ENCODE measurements at regions not wholly inside any gene's neighbourhood (a gene's known extent, or its start where the extent isn't known, plus 50 kb on each side); places are given as distances from the start of the nearest gene placed in this dataset.
A peak's percentile ranks its signal among the peaks of the same experiment; 100 is the strongest.

DNA sequence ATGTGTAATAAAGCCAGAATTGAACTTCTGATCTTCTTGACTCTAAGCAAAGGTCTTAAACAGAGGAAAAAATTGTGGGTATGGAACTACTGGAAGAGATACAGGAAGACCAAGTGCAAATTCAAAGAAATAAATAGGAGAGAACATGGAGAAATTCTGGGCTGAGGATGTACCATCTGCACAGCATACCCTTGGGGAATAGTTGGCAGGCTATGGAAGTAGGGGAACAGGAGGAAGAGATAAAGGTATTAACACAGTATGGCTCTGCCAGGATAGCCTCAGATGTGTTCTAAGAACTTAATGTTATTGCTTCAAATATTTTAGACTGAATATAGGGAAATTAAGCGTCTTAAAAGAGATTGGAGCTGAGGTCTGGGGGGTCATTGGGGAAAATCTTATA is 485.4 kb downstream of the CNTN3 start:
- H3K27me3 ChIP-seq (ENCODE audit: control insufficient read depth, insufficient read depth, low read length): no peaks in the 10 kb centered on the region
- no peaks in the 10 kb centered on the region for H3K36me3 ChIP-seq (ENCODE audit: control insufficient read depth, insufficient read depth, low read length)
- H3K4me1 ChIP-seq (ENCODE audit: control insufficient read depth, insufficient read depth, low read length): no peaks in the 10 kb centered on the region
- no peak overlapping the region for H3K27ac ChIP-seq (ENCODE audit: low read depth, low read length)
- no peak for DNase-seq (ENCODE audit: low read depth in 4 of 6, low spot score in 6 of 6)
- WGBS (ENCODE audit: insufficient coverage): no CpG with 5 or more reads among the region's 1 CpG
- no peak overlapping the region for H3K4me3 ChIP-seq (ENCODE audit: low read depth, low read length)
- peaks cover 2% of the 10 kb centered on the region for H3K9me3 ChIP-seq (ENCODE audit: control insufficient read depth, insufficient read depth, low read length)

DNA sequence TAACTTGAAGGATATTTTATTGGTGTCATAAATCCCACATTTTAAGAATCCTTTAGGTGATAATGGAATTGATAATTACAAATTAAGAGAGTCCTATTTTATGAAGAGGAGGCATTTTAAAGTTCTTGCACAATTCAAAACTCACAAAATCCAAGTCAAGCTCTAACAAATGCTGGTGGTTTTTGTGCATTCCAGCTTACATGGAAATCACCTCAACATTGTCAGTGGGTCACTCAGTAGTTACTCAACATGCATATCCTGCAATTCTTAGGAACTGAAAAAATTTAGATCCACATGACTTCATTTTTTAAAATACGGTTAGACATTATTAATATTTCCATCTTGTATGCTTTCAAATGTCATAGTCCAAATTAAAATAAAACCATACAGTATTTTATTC is 487.2 kb downstream of the CNTN3 start:
- peaks cover 2% of the 10 kb centered on the region for H3K9me3 ChIP-seq (ENCODE audit: control insufficient read depth, insufficient read depth, low read length)
- DNase-seq (ENCODE audit: low read depth in 4 of 6, low spot score in 6 of 6): no peak
- H3K4me3 ChIP-seq (ENCODE audit: low read depth, low read length): no peak overlapping the region
- no peaks in the 10 kb centered on the region for H3K4me1 ChIP-seq (ENCODE audit: control insufficient read depth, insufficient read depth, low read length)
- WGBS (ENCODE audit: insufficient coverage): no CpG with 5 or more reads among the region's 1 CpG
- no peak overlapping the region for H3K27ac ChIP-seq (ENCODE audit: low read depth, low read length)
- no peaks in the 10 kb centered on the region for H3K36me3 ChIP-seq (ENCODE audit: control insufficient read depth, insufficient read depth, low read length)
- H3K27me3 ChIP-seq (ENCODE audit: control insufficient read depth, insufficient read depth, low read length): no peaks in the 10 kb centered on the region

- DNase-seq (ENCODE audit: low read depth in 4 of 6, low spot score in 6 of 6): peak in 2 of 6 donors; percentile 0 to 69
- H3K27me3 ChIP-seq (ENCODE audit: control insufficient read depth, insufficient read depth, low read length): no peaks in the 10 kb centered on the region
- no peak overlapping the region for H3K27ac ChIP-seq (ENCODE audit: low read depth, low read length)
- no peaks in the 10 kb centered on the region for H3K36me3 ChIP-seq (ENCODE audit: control insufficient read depth, insufficient read depth, low read length)
- WGBS (ENCODE audit: insufficient coverage): 74% methylated on average over 7 of the region's 7 CpGs
- H3K4me3 ChIP-seq (ENCODE audit: low read depth, low read length): no peak overlapping the region
- H3K9me3 ChIP-seq (ENCODE audit: control insufficient read depth, insufficient read depth, low read length): no peaks in the 10 kb centered on the region
- no peaks in the 10 kb centered on the region for H3K4me1 ChIP-seq (ENCODE audit: control insufficient read depth, insufficient read depth, low read length)
These were observed 489.7 kb downstream of the CNTN3 start for GRCh38 chr3:74124782-74125181.

DNA sequence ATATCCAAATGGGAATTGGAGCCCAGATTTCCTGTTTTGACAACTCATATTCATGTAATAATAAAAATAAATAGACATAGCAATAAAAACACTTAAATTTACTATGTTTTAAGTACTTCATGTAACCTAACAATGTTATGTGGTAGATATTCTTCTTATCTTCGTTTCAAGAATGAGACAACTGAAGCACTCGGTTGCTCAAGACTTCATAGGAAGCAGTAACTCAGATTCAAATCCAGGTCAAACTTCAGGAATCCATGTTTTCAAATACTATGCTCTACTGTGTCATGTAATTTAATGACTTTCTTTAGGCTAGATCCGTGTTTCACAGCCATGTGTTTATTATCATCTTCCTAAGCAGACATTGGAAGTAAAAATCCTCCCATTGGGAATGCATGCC is 492.2 kb downstream of the CNTN3 start:
- WGBS (ENCODE audit: insufficient coverage): no CpG with 5 or more reads among the region's 3 CpGs
- DNase-seq (ENCODE audit: low read depth in 4 of 6, low spot score in 6 of 6): no peak
- no peaks in the 10 kb centered on the region for H3K4me1 ChIP-seq (ENCODE audit: control insufficient read depth, insufficient read depth, low read length)
- H3K36me3 ChIP-seq (ENCODE audit: control insufficient read depth, insufficient read depth, low read length): no peaks in the 10 kb centered on the region
- H3K27me3 ChIP-seq (ENCODE audit: control insufficient read depth, insufficient read depth, low read length): no peaks in the 10 kb centered on the region
- no peak overlapping the region for H3K4me3 ChIP-seq (ENCODE audit: low read depth, low read length)
- no peaks in the 10 kb centered on the region for H3K9me3 ChIP-seq (ENCODE audit: control insufficient read depth, insufficient read depth, low read length)
- no peak overlapping the region for H3K27ac ChIP-seq (ENCODE audit: low read depth, low read length)

- no peak overlapping the region for H3K27ac ChIP-seq (ENCODE audit: low read depth, low read length)
- H3K4me1 ChIP-seq (ENCODE audit: control insufficient read depth, insufficient read depth, low read length): no peaks in the 10 kb centered on the region
- WGBS (ENCODE audit: insufficient coverage): no CpG with 5 or more reads among the region's 1 CpG
- no peak overlapping the region for H3K4me3 ChIP-seq (ENCODE audit: low read depth, low read length)
- H3K27me3 ChIP-seq (ENCODE audit: control insufficient read depth, insufficient read depth, low read length): no peaks in the 10 kb centered on the region
- no peak for DNase-seq (ENCODE audit: low read depth in 4 of 6, low spot score in 6 of 6)
- H3K36me3 ChIP-seq (ENCODE audit: control insufficient read depth, insufficient read depth, low read length): no peaks in the 10 kb centered on the region
- no peaks in the 10 kb centered on the region for H3K9me3 ChIP-seq (ENCODE audit: control insufficient read depth, insufficient read depth, low read length)
These were observed 492.7 kb downstream of the CNTN3 start for GRCh38 chr3:74121761-74122160.

GRCh38 chr3:74119221-74119620 is 494.5 kb upstream of the PDZRN3 start:
- no peaks in the 10 kb centered on the region for H3K36me3 ChIP-seq (ENCODE audit: control insufficient read depth, insufficient read depth, low read length)
- H3K4me1 ChIP-seq (ENCODE audit: control insufficient read depth, insufficient read depth, low read length): no peaks in the 10 kb centered on the region
- no peaks in the 10 kb centered on the region for H3K9me3 ChIP-seq (ENCODE audit: control insufficient read depth, insufficient read depth, low read length)
- no peaks in the 10 kb centered on the region for H3K27me3 ChIP-seq (ENCODE audit: control insufficient read depth, insufficient read depth, low read length)
- no peak overlapping the region for H3K4me3 ChIP-seq (ENCODE audit: low read depth, low read length)
- H3K27ac ChIP-seq (ENCODE audit: low read depth, low read length): no peak overlapping the region
- DNase-seq (ENCODE audit: low read depth in 4 of 6, low spot score in 6 of 6): no peak
- WGBS (ENCODE audit: insufficient coverage): 80% methylated on average over 1 of the region's 1 CpG

DNA sequence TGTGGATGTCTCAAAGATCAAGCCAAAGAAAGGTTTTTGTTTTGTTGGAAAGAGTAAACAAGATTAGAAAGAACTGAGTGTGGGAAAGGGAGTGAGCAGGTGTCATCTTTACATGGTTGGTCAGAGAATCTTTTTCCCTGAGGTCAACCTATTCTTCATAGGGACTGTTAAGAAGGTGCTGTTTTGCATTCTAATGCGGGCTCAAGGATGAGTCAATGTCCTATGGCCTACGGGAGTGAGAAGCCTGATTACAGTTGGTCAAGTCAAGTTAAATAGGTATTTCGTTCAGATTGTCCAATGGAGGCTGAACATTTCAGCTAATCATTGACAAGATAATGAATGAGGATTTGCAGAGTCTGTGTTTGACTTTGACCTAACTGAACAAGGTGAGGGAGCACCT is 491.2 kb upstream of the PDZRN3 start:
- 80% methylated on average over 3 of the region's 3 CpGs for WGBS (ENCODE audit: insufficient coverage)

GRCh38 chr3:74107451-74107850 is 482.7 kb upstream of the PDZRN3 start:
- H3K4me3 ChIP-seq (ENCODE audit: low read depth, low read length): no peak overlapping the region
- WGBS (ENCODE audit: insufficient coverage): 95% methylated on average over 2 of the region's 2 CpGs
- DNase-seq (ENCODE audit: low read depth in 4 of 6, low spot score in 6 of 6): no peak
- no peaks in the 10 kb centered on the region for H3K36me3 ChIP-seq (ENCODE audit: control insufficient read depth, insufficient read depth, low read length)
- H3K4me1 ChIP-seq (ENCODE audit: control insufficient read depth, insufficient read depth, low read length): no peaks in the 10 kb centered on the region
- H3K27me3 ChIP-seq (ENCODE audit: control insufficient read depth, insufficient read depth, low read length): no peaks in the 10 kb centered on the region
- H3K9me3 ChIP-seq (ENCODE audit: control insufficient read depth, insufficient read depth, low read length): no peaks in the 10 kb centered on the region
- H3K27ac ChIP-seq (ENCODE audit: low read depth, low read length): no peak overlapping the region

More for the DNA sequence above, 491.2 kb upstream of the PDZRN3 start:
- Histone ChIP-seq H3K27ac (ENCODE audit: low read depth, low read length) (no peak overlapping the region), H3K4me3 (ENCODE audit: low read depth, low read length) (no peak overlapping the region), H3K9me3 (ENCODE audit: control insufficient read depth, insufficient read depth, low read length) (no peaks in the 10 kb centered on the region), H3K4me1 (ENCODE audit: control insufficient read depth, insufficient read depth, low read length) (no peaks in the 10 kb centered on the region), H3K36me3 (ENCODE audit: control insufficient read depth, insufficient read depth, low read length) (no peaks in the 10 kb centered on the region), H3K27me3 (ENCODE audit: control insufficient read depth, insufficient read depth, low read length) (no peaks in the 10 kb centered on the region)
- DNase-seq (ENCODE audit: low read depth in 4 of 6, low spot score in 6 of 6): no peak

DNA sequence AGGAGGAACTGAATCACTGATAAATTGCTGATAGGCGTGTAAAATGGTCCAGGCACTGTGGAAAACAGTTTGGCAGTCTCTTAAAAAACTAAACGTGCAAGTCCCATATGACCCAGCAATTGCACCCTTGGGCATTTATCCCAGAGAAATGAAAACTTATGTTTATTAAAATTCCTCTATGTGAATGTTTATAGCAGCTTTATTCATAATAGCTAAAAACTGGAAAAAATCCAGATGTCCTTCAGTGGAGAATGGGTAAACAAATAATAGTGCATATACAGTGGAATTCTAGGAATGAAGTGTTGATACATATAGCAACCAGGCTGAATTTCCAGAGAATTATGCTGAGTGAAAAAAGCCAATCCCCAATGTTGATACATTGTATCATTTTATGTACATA is 482.2 kb upstream of the PDZRN3 start:
- Histone ChIP-seq H3K36me3 (ENCODE audit: control insufficient read depth, insufficient read depth, low read length) (no peaks in the 10 kb centered on the region), H3K27ac (ENCODE audit: low read depth, low read length) (no peak overlapping the region), H3K4me1 (ENCODE audit: control insufficient read depth, insufficient read depth, low read length) (no peaks in the 10 kb centered on the region), H3K4me3 (ENCODE audit: low read depth, low read length) (no peak overlapping the region), H3K27me3 (ENCODE audit: control insufficient read depth, insufficient read depth, low read length) (no peaks in the 10 kb centered on the region), H3K9me3 (ENCODE audit: control insufficient read depth, insufficient read depth, low read length) (no peaks in the 10 kb centered on the region)
- DNase-seq (ENCODE audit: low read depth in 4 of 6, low spot score in 6 of 6): peak in 2 of 6 donors; percentile 7 to 20
- WGBS (ENCODE audit: insufficient coverage): no CpG with 5 or more reads among the region's 2 CpGs

DNA sequence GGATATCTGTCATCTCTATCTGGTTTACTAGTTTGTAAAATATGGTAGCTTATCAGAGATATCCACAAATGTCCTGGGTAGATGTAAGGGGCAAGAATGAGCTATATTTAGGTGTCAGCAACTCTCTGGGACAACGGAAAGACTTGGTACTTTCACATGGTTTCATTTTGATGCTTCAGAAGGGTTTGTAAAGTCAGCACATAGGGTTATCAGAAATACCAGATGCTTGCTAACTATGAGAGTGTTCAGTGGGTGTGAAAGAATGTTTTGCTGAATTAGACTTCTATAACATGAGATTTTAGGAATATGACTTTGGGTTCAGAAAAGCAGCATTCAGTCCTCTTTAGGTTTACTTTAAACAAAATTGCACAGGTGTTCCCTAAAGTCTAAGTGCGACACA is 466.5 kb upstream of the PDZRN3 start:
- Histone ChIP-seq H3K9me3 (ENCODE audit: control insufficient read depth, insufficient read depth, low read length) (no peaks in the 10 kb centered on the region), H3K4me3 (ENCODE audit: low read depth, low read length) (no peak overlapping the region), H3K27me3 (ENCODE audit: control insufficient read depth, insufficient read depth, low read length) (no peaks in the 10 kb centered on the region), H3K4me1 (ENCODE audit: control insufficient read depth, insufficient read depth, low read length) (no peaks in the 10 kb centered on the region), H3K27ac (ENCODE audit: low read depth, low read length) (no peak overlapping the region), H3K36me3 (ENCODE audit: control insufficient read depth, insufficient read depth, low read length) (no peaks in the 10 kb centered on the region)
- WGBS (ENCODE audit: insufficient coverage): 90% methylated on average over 1 of the region's 2 CpGs
- DNase-seq (ENCODE audit: low read depth in 4 of 6, low spot score in 6 of 6): no peak

Data from spinal cord (tissue), 9 donors.